CD4-positive, CD25-positive, alpha-beta regulatory T cell (primary cell): ENCODE measurements at regions not wholly inside any gene's neighbourhood (a gene's known extent, or its start where the extent isn't known, plus 50 kb on each side); places are given as distances from the start of the nearest gene placed in this dataset.

Experiments
- ATAC-seq, 2 donors: fragments of 150-1000 bp; cut with Tn5 transposase; one replicate each; pipeline ENCODE4 v1.10.0; 2021; ENCODE audit warnings: low read depth in 2 of 2, moderate number of reproducible peaks in 2 of 2, moderate library complexity in 1 of 2
- DNase-seq, 3 donors: peaks; one replicate each; pipeline versions ENCODE4 v3.0.0 to v3.0.0-alpha.2; 2012 to 2022; ENCODE audit warnings: mixed read lengths in 1 of 3
- H3K27ac ChIP-seq: one replicate; pipeline ENCODE4 v1.7.0; 2013; ENCODE audit warnings: mild to moderate bottlenecking, low read length; ENCODE audit not compliant: insufficient read depth, poor library complexity, severe bottlenecking
- H3K27me3 ChIP-seq: one replicate; pipeline ENCODE4 v1.7.0; 2013; ENCODE audit warnings: low read length; ENCODE audit not compliant: control insufficient read depth, insufficient read depth
- H3K36me3 ChIP-seq: one replicate; pipeline ENCODE4 v1.7.0; 2013; ENCODE audit warnings: mild to moderate bottlenecking, low read length, moderate library complexity; ENCODE audit not compliant: control insufficient read depth, insufficient read depth
- H3K4me1 ChIP-seq: 2 replicates; pipeline ENCODE4 v1.7.0; 2013; ENCODE audit warnings: mild to moderate bottlenecking, low read length; ENCODE audit not compliant: insufficient read depth, control insufficient read depth, poor library complexity, severe bottlenecking
- H3K4me3 ChIP-seq: one replicate; pipeline ENCODE4 v1.7.0; 2013; ENCODE audit warnings: low read depth, mild to moderate bottlenecking, low read length, moderate library complexity
- H3K9me3 ChIP-seq, 2 experiments: 1 replicate in 1 of 2; 2 replicates in 1 of 2; pipeline ENCODE4 v1.7.0; 2013; ENCODE audit warnings: low read length in 2 of 2, mild to moderate bottlenecking in 1 of 2, moderate library complexity in 1 of 2; ENCODE audit not compliant: control insufficient read depth in 2 of 2
- H3K27ac Mint-ChIP-seq, 3 donors: one replicate each; pipeline ENCODE4 v1.8.0; 2020 to 2022; ENCODE audit warnings: mild to moderate bottlenecking in 3 of 3, mixed read lengths in 3 of 3, moderate library complexity in 2 of 3
- H3K27me3 Mint-ChIP-seq: one replicate; pipeline ENCODE4 v1.8.0; 2022; ENCODE audit warnings: mild to moderate bottlenecking, mixed read lengths
- H3K36me3 Mint-ChIP-seq: one replicate; pipeline ENCODE4 v1.8.0; 2020; ENCODE audit warnings: mixed read lengths
- H3K4me1 Mint-ChIP-seq, 4 donors: one replicate each; pipeline ENCODE4 v1.8.0; 2020 to 2022; ENCODE audit warnings: mixed read lengths in 4 of 4, mild to moderate bottlenecking in 1 of 4
- H3K4me3 Mint-ChIP-seq, 4 donors: one replicate each; pipeline ENCODE4 v1.8.0; 2020 to 2022; ENCODE audit warnings: mild to moderate bottlenecking in 4 of 4, mixed read lengths in 4 of 4, moderate library complexity in 3 of 4
- H3K9me3 Mint-ChIP-seq, 7 donors: one replicate each; pipeline ENCODE4 v1.8.0; 2020 to 2022; ENCODE audit warnings: mixed read lengths in 7 of 7, mild to moderate bottlenecking in 3 of 7, moderate library complexity in 2 of 7

DNA sequence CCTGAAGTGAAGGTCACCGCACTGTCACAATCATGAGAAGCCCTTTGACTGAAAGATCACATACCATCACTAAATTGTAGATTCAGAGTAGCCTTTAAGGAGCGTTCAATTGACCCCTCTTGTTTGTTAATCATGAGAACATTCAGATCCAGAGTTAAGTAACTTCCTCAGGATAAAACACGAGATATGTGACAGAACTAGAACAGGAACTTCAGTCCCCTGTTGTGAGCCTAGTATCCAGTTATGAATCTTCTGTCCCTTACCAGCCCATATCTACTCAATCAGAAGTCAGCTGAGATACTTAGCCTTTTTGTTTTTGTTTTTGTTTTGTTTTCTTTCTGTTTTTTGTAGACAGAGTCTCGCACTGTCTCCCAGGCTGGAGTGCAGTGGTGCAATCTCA is 547.3 kb downstream of the DTWD2 start:
- ATAC-seq: no peak
- Mint-ChIP-seq H3K36me3 (no peaks in the 10 kb centered on the region), H3K4me1 (no peaks in the 10 kb centered on the region), H3K27ac (no peak overlapping the region), H3K27me3 (no peaks in the 10 kb centered on the region), H3K4me3 (no peak overlapping the region), H3K9me3 (peaks cover 0 to 5% (median 0%) of the 10 kb centered on the region in 7 donors)
- Histone ChIP-seq H3K27me3 (no peaks in the 10 kb centered on the region), H3K27ac (no peak overlapping the region), H3K36me3 (no peaks in the 10 kb centered on the region), H3K9me3 (no peaks in the 10 kb centered on the region), H3K4me3 (no peak overlapping the region), H3K4me1 (no peaks in the 10 kb centered on the region)
- DNase-seq: no peak

GRCh38 chr5:118440496-118440895 is 547.9 kb downstream of the DTWD2 start:
- H3K9me3 ChIP-seq: no peaks in the 10 kb centered on the region
- H3K36me3 ChIP-seq: no peaks in the 10 kb centered on the region
- H3K4me3 Mint-ChIP-seq: no peak overlapping the region
- H3K4me3 ChIP-seq: no peak overlapping the region
- H3K27ac Mint-ChIP-seq: no peak overlapping the region
- H3K36me3 Mint-ChIP-seq: no peaks in the 10 kb centered on the region
- H3K4me1 ChIP-seq: no peaks in the 10 kb centered on the region
- peaks cover 0 to 5% (median 0%) of the 10 kb centered on the region in 7 donors for H3K9me3 Mint-ChIP-seq
- H3K27ac ChIP-seq: no peak overlapping the region
- DNase-seq (no peak), ATAC-seq (no peak)
- no peaks in the 10 kb centered on the region for H3K27me3 ChIP-seq
- no peaks in the 10 kb centered on the region for H3K4me1 Mint-ChIP-seq
- no peaks in the 10 kb centered on the region for H3K27me3 Mint-ChIP-seq

DNA sequence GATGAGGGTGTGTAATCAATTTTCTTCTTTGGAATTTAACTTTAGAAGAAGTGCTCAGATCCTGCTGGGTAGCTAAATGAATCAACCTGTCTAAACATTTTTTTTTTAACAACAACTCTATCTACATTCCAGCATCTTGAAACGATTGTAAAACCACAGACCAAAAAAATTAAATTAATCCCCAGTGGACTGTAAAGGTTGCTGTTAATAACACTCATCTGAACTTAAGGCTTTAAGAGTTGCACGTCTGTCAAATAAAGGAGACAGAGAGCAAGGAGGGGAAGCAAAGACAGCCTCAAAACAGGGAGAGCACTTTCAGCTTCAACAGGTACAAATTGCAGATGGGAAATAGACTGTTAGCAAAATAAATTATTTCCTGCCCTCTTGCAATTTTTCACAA is 548.5 kb downstream of the DTWD2 start:
- H3K36me3 Mint-ChIP-seq: no peaks in the 10 kb centered on the region
- H3K27me3 Mint-ChIP-seq: no peaks in the 10 kb centered on the region
- H3K4me1 ChIP-seq: no peaks in the 10 kb centered on the region
- no peaks in the 10 kb centered on the region for H3K9me3 ChIP-seq
- H3K27me3 ChIP-seq: no peaks in the 10 kb centered on the region
- DNase-seq: no peak
- H3K4me1 Mint-ChIP-seq: no peaks in the 10 kb centered on the region
- no peak overlapping the region for H3K4me3 Mint-ChIP-seq
- ATAC-seq: no peak
- no peak overlapping the region for H3K27ac Mint-ChIP-seq
- no peak overlapping the region for H3K4me3 ChIP-seq
- H3K27ac ChIP-seq: no peak overlapping the region
- no peaks in the 10 kb centered on the region for H3K36me3 ChIP-seq
- H3K9me3 Mint-ChIP-seq: peaks cover 0 to 3% (median 0%) of the 10 kb centered on the region in 7 donors

GRCh38 chr5:118435131-118435530 is 553.2 kb downstream of the DTWD2 start:
- no peaks in the 10 kb centered on the region for H3K9me3 ChIP-seq
- H3K36me3 Mint-ChIP-seq: no peaks in the 10 kb centered on the region
- H3K4me3 Mint-ChIP-seq: no peak overlapping the region
- ATAC-seq (no peak), DNase-seq (no peak)
- no peaks in the 10 kb centered on the region for H3K4me1 ChIP-seq
- H3K36me3 ChIP-seq: no peaks in the 10 kb centered on the region
- H3K4me1 Mint-ChIP-seq: no peaks in the 10 kb centered on the region
- H3K9me3 Mint-ChIP-seq: peaks cover 0 to 2% (median 0%) of the 10 kb centered on the region in 7 donors
- no peak overlapping the region for H3K27ac Mint-ChIP-seq
- H3K27me3 ChIP-seq: no peaks in the 10 kb centered on the region
- no peaks in the 10 kb centered on the region for H3K27me3 Mint-ChIP-seq
- H3K4me3 ChIP-seq: no peak overlapping the region
- no peak overlapping the region for H3K27ac ChIP-seq

DNA sequence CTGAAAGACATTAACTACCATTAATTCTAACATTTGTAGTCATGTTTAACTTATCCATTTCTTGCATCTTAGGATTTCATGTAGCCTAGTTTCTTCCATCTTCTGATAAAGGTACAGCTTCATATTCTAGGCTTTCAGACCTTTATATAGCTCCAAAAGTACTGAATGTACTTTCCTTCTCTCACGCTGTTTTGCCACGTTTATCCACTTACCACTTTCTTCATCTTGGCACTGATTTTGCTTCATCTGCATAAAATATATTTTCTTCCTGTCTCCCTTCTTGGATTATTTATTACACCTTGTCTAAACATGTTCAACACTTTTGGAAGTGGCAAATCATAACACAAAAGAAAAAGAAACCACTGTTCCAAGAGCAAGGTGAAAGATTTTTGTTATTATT is 553.8 kb downstream of the DTWD2 start:
- H3K4me3 ChIP-seq: no peak overlapping the region
- H3K36me3 Mint-ChIP-seq: no peaks in the 10 kb centered on the region
- no peaks in the 10 kb centered on the region for H3K27me3 Mint-ChIP-seq

DNA sequence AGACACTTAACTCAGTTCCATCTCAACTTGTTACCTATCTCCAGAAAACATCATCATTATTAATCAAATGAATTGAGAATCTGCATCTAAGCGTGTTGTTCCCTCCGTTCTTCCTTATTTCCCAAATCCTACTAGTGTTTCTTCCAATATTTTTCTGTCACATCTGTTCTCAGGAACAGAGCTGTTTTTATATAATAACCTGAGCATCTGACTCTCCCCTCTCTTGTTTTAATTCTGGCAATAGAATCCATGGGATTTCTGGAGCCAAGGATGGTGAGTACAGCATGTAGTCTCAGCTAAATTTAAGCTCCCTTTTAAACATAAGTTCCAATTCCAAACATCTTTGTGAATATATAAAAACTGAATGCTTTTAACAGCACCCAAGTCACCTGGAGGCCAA is 558.3 kb downstream of the DTWD2 start:
- Histone ChIP-seq H3K4me1 (no peaks in the 10 kb centered on the region), H3K27ac (no peak overlapping the region), H3K9me3 (no peaks in the 10 kb centered on the region), H3K27me3 (no peaks in the 10 kb centered on the region), H3K4me3 (no peak overlapping the region), H3K36me3 (no peaks in the 10 kb centered on the region)
- H3K4me1 Mint-ChIP-seq: no peaks in the 10 kb centered on the region
- H3K4me3 Mint-ChIP-seq: no peak overlapping the region
- no peak overlapping the region for H3K27ac Mint-ChIP-seq
- H3K36me3 Mint-ChIP-seq: no peaks in the 10 kb centered on the region
- no peaks in the 10 kb centered on the region for H3K27me3 Mint-ChIP-seq
- DNase-seq (no peak), ATAC-seq (no peak)
- peaks cover 0 to 8% (median 3%) of the 10 kb centered on the region in 7 donors for H3K9me3 Mint-ChIP-seq

More for the DNA sequence above, 553.8 kb downstream of the DTWD2 start:
- no peaks in the 10 kb centered on the region for H3K4me1 ChIP-seq
- H3K36me3 ChIP-seq: no peaks in the 10 kb centered on the region
- Mint-ChIP-seq H3K4me3 (no peak overlapping the region), H3K27ac (no peak overlapping the region), H3K9me3 (peaks cover 0 to 3% (median 0%) of the 10 kb centered on the region in 7 donors), H3K4me1 (no peaks in the 10 kb centered on the region)
- H3K27me3 ChIP-seq: no peaks in the 10 kb centered on the region
- DNase-seq (no peak), ATAC-seq (no peak)
- no peak overlapping the region for H3K27ac ChIP-seq
- no peaks in the 10 kb centered on the region for H3K9me3 ChIP-seq

DNA sequence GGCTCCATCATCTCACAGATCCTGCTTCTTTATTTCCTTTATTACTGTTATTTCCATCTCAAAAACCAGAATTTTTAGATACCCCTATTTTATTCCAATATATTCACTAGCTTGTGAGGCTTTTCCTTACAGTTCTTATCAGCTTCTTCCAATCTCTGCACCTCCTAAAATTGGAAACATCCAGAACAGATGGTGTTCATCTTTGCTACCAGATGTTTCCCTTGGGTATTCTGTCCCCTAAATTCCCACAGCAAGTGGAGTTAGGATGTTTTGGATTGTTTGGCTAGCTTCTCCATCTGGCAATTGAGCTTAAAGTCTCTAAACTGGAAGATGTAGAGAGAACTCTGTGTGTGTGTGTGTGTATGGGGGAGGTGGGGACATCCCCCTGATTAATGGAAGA is 580.4 kb downstream of the DTWD2 start:
- H3K4me1 Mint-ChIP-seq: no peaks in the 10 kb centered on the region
- Histone ChIP-seq H3K4me3 (no peak overlapping the region), H3K4me1 (no peaks in the 10 kb centered on the region), H3K36me3 (no peaks in the 10 kb centered on the region), H3K27ac (no peak overlapping the region), H3K9me3 (no peaks in the 10 kb centered on the region), H3K27me3 (no peaks in the 10 kb centered on the region)
- H3K36me3 Mint-ChIP-seq: no peaks in the 10 kb centered on the region
- H3K9me3 Mint-ChIP-seq: peaks cover 0 to 14% (median 5%) of the 10 kb centered on the region in 7 donors
- H3K4me3 Mint-ChIP-seq: no peak overlapping the region
- H3K27ac Mint-ChIP-seq: no peak overlapping the region
- DNase-seq (no peak), ATAC-seq (no peak)
- no peaks in the 10 kb centered on the region for H3K27me3 Mint-ChIP-seq

GRCh38 chr5:118405650-118406061 is 582.7 kb downstream of the DTWD2 start:
- Mint-ChIP-seq H3K27ac (no peak overlapping the region), H3K4me1 (no peaks in the 10 kb centered on the region), H3K36me3 (no peaks in the 10 kb centered on the region), H3K27me3 (no peaks in the 10 kb centered on the region), H3K9me3 (peaks cover 0 to 16% (median 3%) of the 10 kb centered on the region in 7 donors), H3K4me3 (no peak overlapping the region)
- Histone ChIP-seq H3K9me3 (no peaks in the 10 kb centered on the region), H3K4me1 (no peaks in the 10 kb centered on the region), H3K27ac (no peak overlapping the region), H3K27me3 (no peaks in the 10 kb centered on the region), H3K4me3 (no peak overlapping the region), H3K36me3 (no peaks in the 10 kb centered on the region)
- DNase-seq: no peak
- ATAC-seq: no peak
